SK-N-SH (cell line): ENCODE measurements at regions not wholly inside any gene's neighbourhood (a gene's known extent, or its start where the extent isn't known, plus 50 kb on each side); places are given as distances from the start of the nearest gene placed in this dataset.

Experiments used
- CTCF ChIA-PET: fragments of 300-600, 350-600 bp; formaldehyde crosslinking; extraction: SDS; loops from one replicate; lab custom pipeline; 2021; lab: Yijun Ruan, JAX
- POLR2A ChIA-PET: fragments of 350-600 bp; sonication (Branson Sonifier 250); formaldehyde crosslinking; extraction: SDS; loops from one replicate; lab custom pipeline; 2020; ENCODE audit warnings: antibody characterized with exemption, inconsistent platforms; lab: Yijun Ruan, JAX
- DNase-seq: peaks from one replicate; pipeline ENCODE4 v3.0.0; 2012
- H2AFZ ChIP-seq: fragments of 200-600 bp; sonication (generic); 2 replicates; pipeline ENCODE4 v1.8.1; 2016; ENCODE audit warnings: antibody characterized with exemption, mild to moderate bottlenecking, low read depth
- H3F3A ChIP-seq: fragments of 200-600 bp; sonication (generic); replicated peaks from 2 replicates; pipeline ENCODE3; 2016; ENCODE audit warnings: antibody characterized with exemption, mild to moderate bottlenecking; ENCODE audit not compliant: insufficient read depth
- H3K27ac ChIP-seq, 2 experiments: fragments of 200-500 bp in 1 of 2; fragments of 200-600 bp in 1 of 2; sonication (Bioruptor generic) in 1 of 2; sonication (generic), shearing (Covaris generic) in 1 of 2; 2 replicates each; pipeline versions ENCODE4 v1.5.1 to v1.6.1; 2014 to 2016; ENCODE audit warnings: low read depth in 2 of 2, inconsistent platforms in 1 of 2, low read length in 1 of 2, mild to moderate bottlenecking in 1 of 2, mixed read lengths in 1 of 2
- H3K27me3 ChIP-seq: fragments of 200-600 bp; sonication (generic), shearing (Covaris generic); 2 replicates; pipeline ENCODE4 v1.6.1; 2016; ENCODE audit warnings: mixed run types; ENCODE audit not compliant: insufficient read depth
- H3K36me3 ChIP-seq, 2 experiments: fragments of 200-500 bp in 1 of 2; fragments of 200-600 bp in 1 of 2; sonication (Bioruptor generic) in 1 of 2; sonication (generic) in 1 of 2; replicated peaks in 1 of 2; 2 replicates each; pipeline versions ENCODE3 to v1.5.1; 2014 to 2016; ENCODE audit warnings: low read length in 1 of 2, mild to moderate bottlenecking in 1 of 2; ENCODE audit not compliant: insufficient read depth in 2 of 2, control insufficient read depth in 1 of 2
- H3K4me1 ChIP-seq, 2 experiments: fragments of 200-500 bp in 1 of 2; fragments of 200-600 bp in 1 of 2; sonication (Bioruptor generic) in 1 of 2; sonication (generic), shearing (Covaris generic) in 1 of 2; 2 replicates each; pipeline versions ENCODE4 v1.5.1 to v1.6.1; 2014 to 2016; ENCODE audit warnings: low read depth in 1 of 2, low read length in 1 of 2, mixed run types in 1 of 2; ENCODE audit not compliant: insufficient read depth in 2 of 2, control insufficient read depth in 1 of 2
- H3K4me2 ChIP-seq: fragments of 200-600 bp; sonication (generic), shearing (Covaris generic); 2 replicates; pipeline ENCODE4 v1.6.1; 2017; ENCODE audit warnings: mixed run types
- H3K4me3 ChIP-seq, 2 experiments: fragments of 200-500 bp in 1 of 2; fragments of 200-600 bp in 1 of 2; sonication (Bioruptor generic) in 1 of 2; sonication (generic), shearing (Covaris generic) in 1 of 2; 2 replicates each; pipeline versions ENCODE4 v1.5.1 to v1.8.1; 2014 to 2016; ENCODE audit warnings: low read depth in 2 of 2, inconsistent platforms in 1 of 2, low read length in 1 of 2, mild to moderate bottlenecking in 1 of 2, mixed read lengths in 1 of 2, moderate library complexity in 1 of 2
- H3K79me2 ChIP-seq: fragments of 200-600 bp; sonication (generic); 2 replicates; pipeline ENCODE4 v1.8.1; 2017; ENCODE audit warnings: mild to moderate bottlenecking; ENCODE audit not compliant: insufficient read depth
- H3K9ac ChIP-seq: fragments of 200-600 bp; sonication (generic); 2 replicates; pipeline ENCODE4 v1.6.1; 2017; ENCODE audit warnings: mixed run types
- H3K9me2 ChIP-seq: fragments of 200-600 bp; sonication (generic); 2 replicates; pipeline ENCODE4 v1.6.1; 2017; ENCODE audit warnings: mixed run types
- H3K9me3 ChIP-seq: fragments of 200-600 bp; sonication (generic); 2 replicates; pipeline ENCODE4 v1.6.1; 2017; ENCODE audit warnings: mixed run types, mild to moderate bottlenecking, moderate library complexity
- H4K20me1 ChIP-seq: fragments of 200-600 bp; sonication (generic); 2 replicates; pipeline ENCODE4 v1.6.1; 2017; ENCODE audit warnings: mild to moderate bottlenecking, mixed run types; ENCODE audit not compliant: insufficient read depth
- CHD2 ChIP-seq: fragments of 150-350 bp; IDR thresholded peaks from 2 replicates; pipeline ENCODE4 v1.6.1; 2018; ENCODE audit warnings: low read length; ENCODE audit not compliant: partially characterized antibody
- ELF1 ChIP-seq: IDR thresholded peaks from 2 replicates; pipeline ENCODE4 v1.4.0; 2012
- EZH2phosphoT487 ChIP-seq: fragments of 200-600 bp; sonication (generic); IDR thresholded peaks from 2 replicates; pipeline ENCODE4 v1.6.1; 2017; ENCODE audit warnings: low read depth, mixed run types, mild to moderate bottlenecking, antibody characterized with exemption, moderate library complexity, borderline replicate concordance
- FOSL2 ChIP-seq: IDR thresholded peaks from 2 replicates; pipeline ENCODE4 v1.4.0; 2012; ENCODE audit warnings: low read depth, mild to moderate bottlenecking, moderate library complexity, borderline replicate concordance
- FOXM1 ChIP-seq: IDR thresholded peaks from 2 replicates; pipeline ENCODE4 v1.4.0; 2012; ENCODE audit warnings: low read depth, mild to moderate bottlenecking
- JUND ChIP-seq: IDR thresholded peaks from 2 replicates; pipeline ENCODE4 v1.4.0; 2012
- MEF2A ChIP-seq: IDR thresholded peaks from 2 replicates; pipeline ENCODE4 v1.4.0; 2012; ENCODE audit warnings: low read depth, borderline replicate concordance
- MXI1 ChIP-seq: IDR thresholded peaks from 2 replicates; pipeline ENCODE4 v1.6.1; 2012; ENCODE audit warnings: mild to moderate bottlenecking, low read depth, low read length, improper control_type of control experiment
- NFIC ChIP-seq: IDR thresholded peaks from 2 replicates; pipeline ENCODE4 v1.4.0; 2012; ENCODE audit warnings: borderline replicate concordance
- POLR2AphosphoS5 ChIP-seq: IDR thresholded peaks from 2 replicates; pipeline ENCODE4 v1.6.1; 2012; ENCODE audit warnings: low read depth, low read length
- RCOR1 ChIP-seq: fragments of 150-350 bp; IDR thresholded peaks from 2 replicates; pipeline ENCODE4 v1.6.1; 2017; ENCODE audit warnings: antibody characterized with exemption, low read length
- SMC3 ChIP-seq: IDR thresholded peaks from 2 replicates; pipeline ENCODE4 v1.6.1; 2012; ENCODE audit warnings: low read depth, low read length, improper control_type of control experiment
- TAF1 ChIP-seq: IDR thresholded peaks from 2 replicates; pipeline ENCODE4 v1.6.1; 2012; ENCODE audit warnings: low read depth, mild to moderate bottlenecking, low read length, moderate library complexity, borderline replicate concordance
- YY1 ChIP-seq: IDR thresholded peaks from 2 replicates; pipeline ENCODE4 v1.4.0; 2012; ENCODE audit warnings: low read depth, mild to moderate bottlenecking
- TF ChIP-seq, protein P1 (sequence below): IDR thresholded peaks from 2 replicates; pipeline ENCODE4 v1.4.0; 2012; ENCODE audit warnings: low read depth
- TF ChIP-seq, protein P2 (sequence below): IDR thresholded peaks from 2 replicates; pipeline ENCODE4 v1.6.1; 2012; ENCODE audit warnings: mild to moderate bottlenecking, low read depth, low read length, moderate library complexity
- TF ChIP-seq, protein P3 (sequence below): IDR thresholded peaks from 2 replicates; pipeline ENCODE4; 2012

DNA sequence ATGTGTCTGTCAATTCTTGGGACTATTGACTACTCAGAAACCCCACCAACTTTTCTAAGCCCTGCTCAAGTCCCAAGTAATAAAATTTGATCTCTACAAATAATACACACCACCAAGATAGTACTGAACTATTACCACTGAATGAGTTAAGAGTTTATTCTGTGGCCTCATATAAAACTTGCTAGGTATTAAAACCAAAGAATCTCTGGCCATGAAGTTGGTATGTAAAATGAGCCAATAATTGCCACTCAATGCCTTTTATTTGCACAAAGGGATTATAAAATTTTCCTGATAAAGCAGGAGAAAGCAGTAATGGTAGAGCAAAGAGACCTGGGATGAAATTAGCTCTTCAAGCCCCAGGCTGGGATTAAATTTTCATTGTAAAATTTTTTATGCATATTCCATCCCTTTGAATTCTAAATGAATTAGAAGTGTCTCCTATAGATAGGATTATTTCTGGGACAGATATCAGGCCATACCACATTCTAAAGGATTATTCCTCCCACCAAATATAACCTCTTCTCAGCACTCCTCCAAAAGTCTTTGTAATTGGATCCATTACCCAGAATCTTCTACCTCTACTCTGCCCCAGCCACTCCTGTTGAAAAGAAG lies 450.5 kb upstream of the ACVR2A start:
- no peaks in the 10 kb centered on the region for H3K9me2 ChIP-seq
- TF ChIP-seq TAF1 (no peak), MEF2A (no peak), MXI1 (no peak), SMC3 (no peak), NFIC (no peak), CHD2 (no peak), ELF1 (no peak), EZH2phosphoT487 (no peak), FOXM1 (no peak), FOSL2 (no peak), RCOR1 (no peak), POLR2AphosphoS5 (no peak), YY1 (no peak), JUND (no peak)
- TF ChIP-seq, protein P1, sequence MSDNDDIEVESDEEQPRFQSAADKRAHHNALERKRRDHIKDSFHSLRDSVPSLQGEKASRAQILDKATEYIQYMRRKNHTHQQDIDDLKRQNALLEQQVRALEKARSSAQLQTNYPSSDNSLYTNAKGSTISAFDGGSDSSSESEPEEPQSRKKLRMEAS: no peak
- TF ChIP-seq, protein P2, sequence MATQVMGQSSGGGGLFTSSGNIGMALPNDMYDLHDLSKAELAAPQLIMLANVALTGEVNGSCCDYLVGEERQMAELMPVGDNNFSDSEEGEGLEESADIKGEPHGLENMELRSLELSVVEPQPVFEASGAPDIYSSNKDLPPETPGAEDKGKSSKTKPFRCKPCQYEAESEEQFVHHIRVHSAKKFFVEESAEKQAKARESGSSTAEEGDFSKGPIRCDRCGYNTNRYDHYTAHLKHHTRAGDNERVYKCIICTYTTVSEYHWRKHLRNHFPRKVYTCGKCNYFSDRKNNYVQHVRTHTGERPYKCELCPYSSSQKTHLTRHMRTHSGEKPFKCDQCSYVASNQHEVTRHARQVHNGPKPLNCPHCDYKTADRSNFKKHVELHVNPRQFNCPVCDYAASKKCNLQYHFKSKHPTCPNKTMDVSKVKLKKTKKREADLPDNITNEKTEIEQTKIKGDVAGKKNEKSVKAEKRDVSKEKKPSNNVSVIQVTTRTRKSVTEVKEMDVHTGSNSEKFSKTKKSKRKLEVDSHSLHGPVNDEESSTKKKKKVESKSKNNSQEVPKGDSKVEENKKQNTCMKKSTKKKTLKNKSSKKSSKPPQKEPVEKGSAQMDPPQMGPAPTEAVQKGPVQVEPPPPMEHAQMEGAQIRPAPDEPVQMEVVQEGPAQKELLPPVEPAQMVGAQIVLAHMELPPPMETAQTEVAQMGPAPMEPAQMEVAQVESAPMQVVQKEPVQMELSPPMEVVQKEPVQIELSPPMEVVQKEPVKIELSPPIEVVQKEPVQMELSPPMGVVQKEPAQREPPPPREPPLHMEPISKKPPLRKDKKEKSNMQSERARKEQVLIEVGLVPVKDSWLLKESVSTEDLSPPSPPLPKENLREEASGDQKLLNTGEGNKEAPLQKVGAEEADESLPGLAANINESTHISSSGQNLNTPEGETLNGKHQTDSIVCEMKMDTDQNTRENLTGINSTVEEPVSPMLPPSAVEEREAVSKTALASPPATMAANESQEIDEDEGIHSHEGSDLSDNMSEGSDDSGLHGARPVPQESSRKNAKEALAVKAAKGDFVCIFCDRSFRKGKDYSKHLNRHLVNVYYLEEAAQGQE: no peak
- TF ChIP-seq, protein P3, sequence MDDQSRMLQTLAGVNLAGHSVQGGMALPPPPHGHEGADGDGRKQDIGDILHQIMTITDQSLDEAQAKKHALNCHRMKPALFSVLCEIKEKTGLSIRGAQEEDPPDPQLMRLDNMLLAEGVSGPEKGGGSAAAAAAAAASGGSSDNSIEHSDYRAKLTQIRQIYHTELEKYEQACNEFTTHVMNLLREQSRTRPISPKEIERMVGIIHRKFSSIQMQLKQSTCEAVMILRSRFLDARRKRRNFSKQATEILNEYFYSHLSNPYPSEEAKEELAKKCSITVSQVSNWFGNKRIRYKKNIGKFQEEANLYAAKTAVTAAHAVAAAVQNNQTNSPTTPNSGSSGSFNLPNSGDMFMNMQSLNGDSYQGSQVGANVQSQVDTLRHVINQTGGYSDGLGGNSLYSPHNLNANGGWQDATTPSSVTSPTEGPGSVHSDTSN: no peak
- H3F3A ChIP-seq: no peaks in the 10 kb centered on the region
- no peaks in the 10 kb centered on the region for H3K79me2 ChIP-seq
- no peaks in the 10 kb centered on the region; the same call in 1 of the 2 replicates for H3K27me3 ChIP-seq
- POLR2A ChIA-PET: no interaction called here
- H4K20me1 ChIP-seq: no peaks in the 10 kb centered on the region
- H3K9ac ChIP-seq: no peak overlapping the region
- no peak overlapping the region for H2AFZ ChIP-seq
- no peak for DNase-seq
- H3K4me1 ChIP-seq: no peaks in the 10 kb centered on the region
- no peak overlapping the region for H3K4me2 ChIP-seq
- no peaks in the 10 kb centered on the region for H3K36me3 ChIP-seq
- CTCF ChIA-PET: no interaction called here
- H3K27ac ChIP-seq: no peak overlapping the region
- H3K4me3 ChIP-seq: no peak overlapping the region
- H3K9me3 ChIP-seq: no peaks in the 10 kb centered on the region
